ENCODE measurements at regions not wholly inside any gene's neighbourhood (a gene's known extent, or its start where the extent isn't known, plus 50 kb on each side); places are given as distances from the start of the nearest gene placed in this dataset.

- no peak for DNase-seq
Measured at GRCh38 chr18:56210520-56210919, 427.9 kb downstream of the TXNL1 start.

GRCh38 chr18:56207989-56208388, 430.4 kb downstream of the TXNL1 start:
- DNase-seq = no peak

- no peak for DNase-seq
Measured at GRCh38 chr18:56204052-56204451, 434.3 kb downstream of the TXNL1 start.

GRCh38 chr18:56202678-56203077, 435.7 kb downstream of the TXNL1 start:
- DNase-seq = no peak

GRCh38 chr18:56200381-56200911, 437.9 kb downstream of the TXNL1 start:
- DNase-seq = no peak

GRCh38 chr18:56199580-56200330, 438.6 kb downstream of the TXNL1 start:
- no peak for DNase-seq

- DNase-seq = no peak
Measured at GRCh38 chr18:56197241-56197859, 441.0 kb downstream of the TXNL1 start.

GRCh38 chr18:56196495-56197225, 441.7 kb downstream of the TXNL1 start:
- DNase-seq = no peak

GRCh38 chr18:56191334-56191733, 447.1 kb downstream of the TXNL1 start:
- DNase-seq = no peak

- no peak for DNase-seq
Measured at GRCh38 chr18:56189615-56190014, 448.8 kb downstream of the TXNL1 start.

GRCh38 chr18:56188529-56189275, 449.7 kb downstream of the TXNL1 start:
- DNase-seq = no peak

GRCh38 chr18:56186319-56186718, 452.1 kb downstream of the TXNL1 start:
- DNase-seq = no peak

GRCh38 chr18:56185126-56185525, 453.3 kb downstream of the TXNL1 start:
- no peak for DNase-seq

GRCh38 chr18:56176751-56177150, 461.6 kb downstream of the TXNL1 start:
- no peak for DNase-seq

- DNase-seq = no peak
Measured at GRCh38 chr18:56175330-56176001, 462.9 kb downstream of the TXNL1 start.

- no peak for DNase-seq
Measured at GRCh38 chr18:56173542-56174220, 464.7 kb downstream of the TXNL1 start.

GRCh38 chr18:56172527-56172926, 465.9 kb downstream of the TXNL1 start:
- no peak for DNase-seq

- no peak for DNase-seq
Measured at GRCh38 chr18:56171848-56172247, 466.5 kb downstream of the TXNL1 start.

GRCh38 chr18:56168049-56168781, 470.2 kb downstream of the TXNL1 start:
- DNase-seq = no peak

GRCh38 chr18:56167366-56167765, 471.0 kb downstream of the TXNL1 start:
- DNase-seq = no peak

GRCh38 chr18:56166914-56167313, 471.5 kb downstream of the TXNL1 start:
- DNase-seq = no peak

All from NCI-H748 treated with DMSO at 0.1 percent for 48 hours (cell line).